ENCODE measurements at regions not wholly inside any gene's neighbourhood (a gene's known extent, or its start where the extent isn't known, plus 50 kb on each side); places are given as distances from the start of the nearest gene placed in this dataset.

- Histone ChIP-seq H3K27me3 (peaks cover 5% of the 10 kb centered on the region), H3K4me1 (ENCODE audit: control insufficient read depth in 1 of 2, insufficient read depth in 1 of 2, low read depth in 1 of 2, low read length in 1 of 2) (no peaks in the 10 kb centered on the region), H3K27ac (no peak overlapping the region), H3K9me3 (no peaks in the 10 kb centered on the region), H3K4me3 (ENCODE audit: low read depth in 1 of 2, low read length in 1 of 2) (no peak overlapping the region), H3K36me3 (no peaks in the 10 kb centered on the region)
- no peak for TF ChIP-seq CTCF (IDR thresholded peaks at IDR 0.05)
Measured at GRCh38 chr4:79585330-79585729, 177.3 kb upstream of the GK2 start.

GRCh38 chr4:79584902-79585301 lies 176.9 kb upstream of the GK2 start:
- H3K4me3 ChIP-seq (ENCODE audit: low read depth in 1 of 2, low read length in 1 of 2): no peak overlapping the region
- peaks cover 9% of the 10 kb centered on the region for H3K27me3 ChIP-seq
- no peak for TF ChIP-seq CTCF (IDR thresholded peaks at IDR 0.05)
- no peaks in the 10 kb centered on the region for H3K36me3 ChIP-seq
- H3K9me3 ChIP-seq: no peaks in the 10 kb centered on the region
- no peaks in the 10 kb centered on the region for H3K4me1 ChIP-seq (ENCODE audit: control insufficient read depth in 1 of 2, insufficient read depth in 1 of 2, low read depth in 1 of 2, low read length in 1 of 2)
- H3K27ac ChIP-seq: no peak overlapping the region

- H3K4me1 ChIP-seq (ENCODE audit: control insufficient read depth in 1 of 2, insufficient read depth in 1 of 2, low read depth in 1 of 2, low read length in 1 of 2): peaks cover 0 to under 1% of the 10 kb centered on the region in 2 experiments
- no peak overlapping the region for H3K27ac ChIP-seq
- TF ChIP-seq CTCF (IDR thresholded peaks at IDR 0.05): no peak
- H3K9me3 ChIP-seq: no peaks in the 10 kb centered on the region
- H3K36me3 ChIP-seq: no peaks in the 10 kb centered on the region
- H3K27me3 ChIP-seq: peaks cover 15% of the 10 kb centered on the region
- H3K4me3 ChIP-seq (ENCODE audit: low read depth in 1 of 2, low read length in 1 of 2): no peak overlapping the region
Measured at GRCh38 chr4:79584352-79584751, 176.3 kb upstream of the GK2 start.

GRCh38 chr4:79578606-79579005 lies 170.6 kb upstream of the GK2 start:
- H3K4me3 ChIP-seq (ENCODE audit: low read depth in 1 of 2, low read length in 1 of 2): no peak overlapping the region
- peaks cover 43% of the 10 kb centered on the region for H3K27me3 ChIP-seq
- H3K4me1 ChIP-seq (ENCODE audit: control insufficient read depth in 1 of 2, insufficient read depth in 1 of 2, low read depth in 1 of 2, low read length in 1 of 2): peaks cover 12 to 18% of the 10 kb centered on the region in 2 experiments
- no peaks in the 10 kb centered on the region for H3K36me3 ChIP-seq
- no peak overlapping the region for H3K27ac ChIP-seq
- no peaks in the 10 kb centered on the region for H3K9me3 ChIP-seq
- TF ChIP-seq CTCF (IDR thresholded peaks at IDR 0.05): no peak

GRCh38 chr4:79576429-79576753 lies 168.4 kb upstream of the GK2 start:
- Histone ChIP-seq H3K4me3 (ENCODE audit: low read depth in 1 of 2, low read length in 1 of 2) (no peak overlapping the region), H3K36me3 (no peaks in the 10 kb centered on the region), H3K9me3 (no peaks in the 10 kb centered on the region), H3K27me3 (peaks cover 43% of the 10 kb centered on the region), H3K27ac (no peak overlapping the region), H3K4me1 (ENCODE audit: control insufficient read depth in 1 of 2, insufficient read depth in 1 of 2, low read depth in 1 of 2, low read length in 1 of 2) (peaks cover 12 to 18% of the 10 kb centered on the region in 2 experiments)
- no peak for TF ChIP-seq CTCF (IDR thresholded peaks at IDR 0.05)
